GM12878 (cell line): ENCODE measurements at regions not wholly inside any gene's neighbourhood (a gene's known extent, or its start where the extent isn't known, plus 50 kb on each side); places are given as distances from the start of the nearest gene placed in this dataset.

ENCODE experiments used
- BMI1 ChIP-seq: fragments of 450-650 bp; IDR thresholded peaks from 2 replicates; pipeline ENCODE4 v1.6.1; 2016; ENCODE audit warnings: mild to moderate bottlenecking, moderate library complexity, borderline replicate concordance
- CBX5 ChIP-seq: sonication (generic); IDR thresholded peaks from 2 replicates; pipeline ENCODE4 v1.6.1; 2016; ENCODE audit warnings: low read depth, moderate library complexity, mild to moderate bottlenecking, inconsistent platforms
- CEBPB ChIP-seq, 2 experiments: fragments of 150-350 bp in 1 of 2; IDR thresholded peaks; 2 replicates each; pipeline ENCODE4 v1.6.1; 2012 to 2014; ENCODE audit warnings: low read depth in 2 of 2, low read length in 2 of 2, borderline replicate concordance in 1 of 2, inconsistent platforms in 1 of 2
- CHD2 ChIP-seq: IDR thresholded peaks from 2 replicates; pipeline ENCODE4 v1.6.1; 2011; ENCODE audit warnings: low read depth, low read length, improper control_type of control experiment, borderline replicate concordance
- CREM ChIP-seq: IDR thresholded peaks from 2 replicates; pipeline ENCODE4 v1.6.1; 2014; ENCODE audit warnings: antibody characterized with exemption, low read depth
- GABPA ChIP-seq: IDR thresholded peaks from 2 replicates; pipeline ENCODE4 v1.6.1; 2014; ENCODE audit warnings: antibody characterized with exemption, low read depth, mild to moderate bottlenecking, inconsistent platforms
- GATAD2B ChIP-seq: fragments of 450-650 bp; conservative IDR thresholded peaks from 2 replicates; pipeline ENCODE4 v1.6.1; 2017; ENCODE audit warnings: low read depth, mild to moderate bottlenecking, moderate library complexity
- HDAC6 ChIP-seq: fragments of 200-600 bp; sonication (generic); IDR thresholded peaks from one replicate; pipeline ENCODE4 v1.8.0; 2017; ENCODE audit warnings: antibody characterized with exemption; ENCODE audit not compliant: unreplicated experiment
- MAX ChIP-seq: IDR thresholded peaks from 2 replicates; pipeline ENCODE4 v1.6.1; 2012; ENCODE audit warnings: low read depth, low read length, improper control_type of control experiment
- POLR2A ChIP-seq: IDR thresholded peaks from 2 replicates; pipeline ENCODE4 v1.6.1; 2011; ENCODE audit warnings: low read depth, mild to moderate bottlenecking, low read length
- REST ChIP-seq: IDR thresholded peaks from 2 replicates; pipeline ENCODE4 v1.6.1; 2012; ENCODE audit warnings: mild to moderate bottlenecking, low read depth, low read length
- SPI1 ChIP-seq: IDR thresholded peaks from 2 replicates; pipeline ENCODE4 v1.6.1; 2011; ENCODE audit warnings: low read depth, mild to moderate bottlenecking, low read length, moderate library complexity, borderline replicate concordance; ENCODE audit not compliant: insufficient read depth
- ZZZ3 ChIP-seq: IDR thresholded peaks from 2 replicates; pipeline ENCODE4 v1.6.1; 2011; ENCODE audit warnings: low read depth; ENCODE audit not compliant: control insufficient read depth, insufficient read length
- TF ChIP-seq, protein P1 (sequence below), 3 experiments: IDR thresholded peaks in 2 of 3; conservative IDR thresholded peaks in 1 of 3; 2 replicates each; pipeline ENCODE4 v1.5.1; 2011; ENCODE audit warnings: low read depth in 3 of 3, low read length in 3 of 3, mild to moderate bottlenecking in 3 of 3, control low read depth in 2 of 3, moderate library complexity in 2 of 3, inconsistent platforms in 1 of 3, mixed read lengths in 1 of 3; ENCODE audit not compliant: control insufficient read depth in 2 of 3, insufficient read depth in 1 of 3; ENCODE audit errors: extremely low read depth in 1 of 3

DNA sequence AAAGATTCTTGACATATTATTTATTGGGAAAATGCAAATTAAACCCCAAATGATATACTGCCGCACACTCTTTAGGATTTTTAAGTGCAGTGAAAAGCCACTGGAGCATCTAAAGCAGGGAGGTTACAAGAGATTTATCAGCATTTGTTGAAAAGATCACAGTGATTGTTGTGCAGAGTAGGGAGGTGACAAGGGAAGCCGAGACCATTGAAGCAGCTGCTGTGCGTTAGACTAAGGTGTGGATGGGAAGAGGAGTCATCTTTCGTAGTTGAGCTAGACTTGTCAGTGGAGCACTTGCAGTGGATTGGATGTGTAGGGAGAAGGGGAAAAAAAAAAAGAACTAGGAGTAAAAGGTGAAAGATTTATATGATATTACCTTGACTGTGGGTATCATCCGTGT lies 854.6 kb downstream of the NTRK3 start:
- no peak for TF ChIP-seq CEBPB (IDR thresholded peaks at IDR 0.05; ENCODE audit: borderline replicate concordance in 1 of 2, low read depth in 2 of 2, low read length in 2 of 2)
- TF ChIP-seq GABPA = no peak
- no peak for TF ChIP-seq HDAC6
- TF ChIP-seq CBX5 = no peak
- no peak for TF ChIP-seq POLR2A
- no peak for TF ChIP-seq MAX
- TF ChIP-seq SPI1 = no peak
- TF ChIP-seq REST = no peak
- no peak for TF ChIP-seq CREM
- TF ChIP-seq, protein P1, sequence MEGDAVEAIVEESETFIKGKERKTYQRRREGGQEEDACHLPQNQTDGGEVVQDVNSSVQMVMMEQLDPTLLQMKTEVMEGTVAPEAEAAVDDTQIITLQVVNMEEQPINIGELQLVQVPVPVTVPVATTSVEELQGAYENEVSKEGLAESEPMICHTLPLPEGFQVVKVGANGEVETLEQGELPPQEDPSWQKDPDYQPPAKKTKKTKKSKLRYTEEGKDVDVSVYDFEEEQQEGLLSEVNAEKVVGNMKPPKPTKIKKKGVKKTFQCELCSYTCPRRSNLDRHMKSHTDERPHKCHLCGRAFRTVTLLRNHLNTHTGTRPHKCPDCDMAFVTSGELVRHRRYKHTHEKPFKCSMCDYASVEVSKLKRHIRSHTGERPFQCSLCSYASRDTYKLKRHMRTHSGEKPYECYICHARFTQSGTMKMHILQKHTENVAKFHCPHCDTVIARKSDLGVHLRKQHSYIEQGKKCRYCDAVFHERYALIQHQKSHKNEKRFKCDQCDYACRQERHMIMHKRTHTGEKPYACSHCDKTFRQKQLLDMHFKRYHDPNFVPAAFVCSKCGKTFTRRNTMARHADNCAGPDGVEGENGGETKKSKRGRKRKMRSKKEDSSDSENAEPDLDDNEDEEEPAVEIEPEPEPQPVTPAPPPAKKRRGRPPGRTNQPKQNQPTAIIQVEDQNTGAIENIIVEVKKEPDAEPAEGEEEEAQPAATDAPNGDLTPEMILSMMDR (IDR thresholded peaks at IDR 0.05 in 2 of 3, conservative IDR thresholded peaks at IDR 0.05 in 1 of 3; ENCODE audit: control insufficient read depth in 2 of 3, extremely low read depth in 1 of 3, insufficient read depth in 1 of 3, low read depth in 3 of 3, low read length in 3 of 3) = no peak
- TF ChIP-seq ZZZ3 = no peak
- TF ChIP-seq CHD2 = no peak
- TF ChIP-seq GATAD2B = no peak
- TF ChIP-seq BMI1 = no peak
